OCI-LY7 (cell line): ENCODE measurements at regions not wholly inside any gene's neighbourhood (a gene's known extent, or its start where the extent isn't known, plus 50 kb on each side); places are given as distances from the start of the nearest gene placed in this dataset.

ENCODE experiments used
- CTCF ChIP-seq: fragments of 200-600 bp; sonication (generic); conservative IDR thresholded peaks from 2 replicates; pipeline ENCODE4 v1.5.1; 2014; ENCODE audit warnings: mild to moderate bottlenecking, antibody characterized with exemption, low read length, moderate library complexity, mixed read lengths
- EZH2phosphoT487 ChIP-seq: fragments of 200-600 bp; sonication (generic); IDR thresholded peaks from 2 replicates; pipeline ENCODE4 v1.6.1; 2018; ENCODE audit warnings: low read depth, borderline replicate concordance, mild to moderate bottlenecking, mixed run types, antibody characterized with exemption, low read length, moderate library complexity, mixed read lengths

- TF ChIP-seq CTCF (no peak), EZH2phosphoT487 (no peak)
Observed at GRCh38 chr4:93911671-93912070, 83.1 kb downstream of the ATOH1 start.
